HG03558 (cell line): ENCODE measurements at regions not wholly inside any gene's neighbourhood (a gene's known extent, or its start where the extent isn't known, plus 50 kb on each side); places are given as distances from the start of the nearest gene placed in this dataset.
"Not testable (repeated sequence)": the region's sequence is repeated elsewhere in the genome, so short reads cannot be mapped to it uniquely, and the experiment has no call there.

Experiments
- ATAC-seq: cut with Tn5 transposase; IDR thresholded peaks from one replicate; pipeline ENCODE4 v1.9.1; 2021; ENCODE audit warnings: moderate number of reproducible peaks; ENCODE audit not compliant: unreplicated experiment; ENCODE audit errors: extremely low read depth

- no peak for ATAC-seq
These were observed 177.6 kb upstream of the FGF13 start for GRCh38 chrX:138889149-138889548.

- no peak for ATAC-seq
These were observed 175.3 kb upstream of the FGF13 start for GRCh38 chrX:138886769-138887168.

- ATAC-seq = no peak
These were observed 174.4 kb upstream of the FGF13 start for GRCh38 chrX:138885886-138886285.

GRCh38 chrX:138880293-138880692 is 168.8 kb upstream of the FGF13 start:
- ATAC-seq = not testable (repeated sequence)

- no peak for ATAC-seq
These were observed 166.2 kb upstream of the FGF13 start for GRCh38 chrX:138877746-138878145.

- no peak for ATAC-seq
These were observed 164.0 kb upstream of the FGF13 start for GRCh38 chrX:138875472-138875871.

- no peak for ATAC-seq
These were observed 162.9 kb upstream of the FGF13 start for GRCh38 chrX:138874271-138874935.

GRCh38 chrX:138873640-138874039 is 162.1 kb upstream of the FGF13 start:
- ATAC-seq = not testable (repeated sequence)

- ATAC-seq = no peak
These were observed 161.0 kb upstream of the FGF13 start for GRCh38 chrX:138872537-138872936.

GRCh38 chrX:138871739-138872138 is 160.2 kb upstream of the FGF13 start:
- no peak for ATAC-seq

GRCh38 chrX:138866643-138867042 is 155.1 kb upstream of the FGF13 start:
- ATAC-seq = no peak

GRCh38 chrX:138865093-138865649 is 153.7 kb upstream of the FGF13 start:
- ATAC-seq = no peak

- no peak for ATAC-seq
These were observed 147.9 kb upstream of the FGF13 start for GRCh38 chrX:138859421-138859820.

GRCh38 chrX:138858951-138859350 is 147.4 kb upstream of the FGF13 start:
- ATAC-seq = no peak

- no peak for ATAC-seq
These were observed 146.9 kb upstream of the FGF13 start for GRCh38 chrX:138858438-138858837.

GRCh38 chrX:138856881-138857604 is 145.5 kb upstream of the FGF13 start:
- ATAC-seq = no peak

- no peak for ATAC-seq
These were observed 142.4 kb upstream of the FGF13 start for GRCh38 chrX:138853936-138854335.

- no peak for ATAC-seq
These were observed 138.0 kb upstream of the FGF13 start for GRCh38 chrX:138849521-138849920.

GRCh38 chrX:138847930-138848329 is 136.4 kb upstream of the FGF13 start:
- no peak for ATAC-seq

GRCh38 chrX:138845786-138846185 is 134.3 kb upstream of the FGF13 start:
- ATAC-seq = no peak

GRCh38 chrX:138807400-138807799 is 95.9 kb upstream of the FGF13 start:
- not testable (repeated sequence) for ATAC-seq

GRCh38 chrX:138794246-138794645 is 82.7 kb upstream of the FGF13 start:
- no peak for ATAC-seq
